H1 (cell line): ENCODE measurements at regions not wholly inside any gene's neighbourhood (a gene's known extent, or its start where the extent isn't known, plus 50 kb on each side); places are given as distances from the start of the nearest gene placed in this dataset.

Experiments
- CTCF ChIA-PET: fragments of 300-600 bp; sonication (Branson Sonifier 250); formaldehyde crosslinking; loops from one replicate; lab custom pipeline; 2021; ENCODE audit not compliant: partially characterized antibody; lab: Charles Lee
- POLR2A ChIA-PET: fragments of 300-600 bp; sonication (Branson Sonifier 250); formaldehyde crosslinking; loops from one replicate; lab custom pipeline; 2021; ENCODE audit warnings: inconsistent platforms; ENCODE audit not compliant: partially characterized antibody; lab: Charles Lee
- DNase-seq, 2 experiments: peaks; one replicate each; pipeline versions ENCODE4 v3.0.0 to v3.0.0-alpha.2; 2010 to 2022; ENCODE audit warnings: low spot score in 2 of 2, low read depth in 1 of 2, mixed read lengths in 1 of 2
- FAIRE-seq: peaks from 2 replicates; lab custom pipeline; 2011; peaks lifted over from hg19 to GRCh38; lab: Jason Lieb, UNC
- H2AFZ ChIP-seq: 2 replicates; pipeline ENCODE4 v1.8.1; 2012; ENCODE audit warnings: low read length, inconsistent platforms
- H2AK5ac ChIP-seq: 2 replicates; pipeline ENCODE4 v1.6.1; 2013; ENCODE audit warnings: low read depth, low read length
- H2BK120ac ChIP-seq: replicated peaks from 2 replicates; pipeline ENCODE3; 2013; ENCODE audit warnings: low read depth, low read length, inconsistent platforms
- H2BK12ac ChIP-seq: 2 replicates; pipeline ENCODE4 v1.6.1; 2013; ENCODE audit warnings: low read depth, low read length
- H2BK15ac ChIP-seq: 2 replicates; pipeline ENCODE4 v1.6.1; 2013; ENCODE audit warnings: low read length
- H2BK20ac ChIP-seq: 2 replicates; pipeline ENCODE4 v1.6.1; 2013; ENCODE audit warnings: low read length
- H2BK5ac ChIP-seq: 2 replicates; pipeline ENCODE4 v1.6.1; 2013; ENCODE audit warnings: low read depth, low read length
- H3K14ac ChIP-seq: 2 replicates; pipeline ENCODE4 v1.6.1; 2013; ENCODE audit warnings: inconsistent platforms; ENCODE audit not compliant: insufficient read length
- H3K18ac ChIP-seq: 2 replicates; pipeline ENCODE4 v1.6.1; 2013; ENCODE audit warnings: low read length; ENCODE audit errors: extremely low read depth
- H3K23ac ChIP-seq: 2 replicates; pipeline ENCODE4 v1.6.1; 2013; ENCODE audit warnings: inconsistent platforms; ENCODE audit not compliant: insufficient read length
- H3K23me2 ChIP-seq: 2 replicates; pipeline ENCODE4 v1.6.1; 2013; ENCODE audit warnings: low read depth, low read length
- H3K27ac ChIP-seq: 2 replicates; pipeline ENCODE4 v1.6.1; 2011; ENCODE audit warnings: low read depth, low read length, inconsistent platforms
- H3K27me3 ChIP-seq, 4 experiments: replicated peaks in 1 of 4; 1 replicate in 1 of 4; 2 replicates in 3 of 4; pipeline versions ENCODE4 v1.6.1 to v1.8.1; 2011 to 2013; ENCODE audit warnings: low read length in 3 of 4, mild to moderate bottlenecking in 3 of 4, inconsistent platforms in 2 of 4, mixed read lengths in 2 of 4, moderate library complexity in 1 of 4; ENCODE audit not compliant: control insufficient read depth in 3 of 4, insufficient read depth in 3 of 4; ENCODE audit errors: extremely low read depth in 1 of 4
- H3K36me3 ChIP-seq, 4 experiments: 2 replicates each; pipeline versions ENCODE4 v1.6.1 to v1.8.1; 2011 to 2013; ENCODE audit warnings: mild to moderate bottlenecking in 4 of 4, low read length in 3 of 4, moderate library complexity in 2 of 4, control low read depth in 1 of 4, inconsistent platforms in 1 of 4; ENCODE audit not compliant: insufficient read depth in 4 of 4, control insufficient read depth in 2 of 4
- H3K4ac ChIP-seq: replicated peaks from 2 replicates; pipeline ENCODE3; 2013; ENCODE audit warnings: low read length, low read depth, mixed read lengths, inconsistent platforms; ENCODE audit not compliant: insufficient read length
- H3K4me1 ChIP-seq, 4 experiments: replicated peaks in 1 of 4; 1 replicate in 1 of 4; 2 replicates in 3 of 4; pipeline versions ENCODE4 v1.6.1 to v1.8.1; 2011 to 2013; ENCODE audit warnings: low read length in 3 of 4, inconsistent platforms in 2 of 4, mixed read lengths in 1 of 4; ENCODE audit not compliant: insufficient read depth in 4 of 4, control insufficient read depth in 3 of 4
- H3K4me2 ChIP-seq, 2 experiments: 2 replicates each; pipeline versions ENCODE4 v1.6.1 to v1.8.1; 2011 to 2013; ENCODE audit warnings: low read depth in 2 of 2, low read length in 2 of 2, control low read depth in 1 of 2, inconsistent platforms in 1 of 2, mild to moderate bottlenecking in 1 of 2; ENCODE audit not compliant: insufficient read depth in 1 of 2
- H3K4me3 ChIP-seq, 4 experiments: fragments of 200-600, 300-600 bp in 1 of 4; sonication (generic), shearing (Covaris generic), sonication (Bioruptor Twin) in 1 of 4; 2 replicates each; pipeline versions ENCODE4 v1.5.1 to v1.8.1; 2011 to 2016; ENCODE audit warnings: low read length in 4 of 4, low read depth in 3 of 4, control low read depth in 2 of 4, inconsistent platforms in 2 of 4, mild to moderate bottlenecking in 2 of 4, mixed read lengths in 1 of 4, moderate library complexity in 1 of 4; ENCODE audit not compliant: insufficient read depth in 2 of 4; ENCODE audit errors: extremely low read depth in 1 of 4
- H3K56ac ChIP-seq: replicated peaks from 2 replicates; pipeline ENCODE3; 2013; ENCODE audit warnings: low read depth, mild to moderate bottlenecking, mixed read lengths, low read length, inconsistent platforms; ENCODE audit not compliant: insufficient read length
- H3K79me1 ChIP-seq: 2 replicates; pipeline ENCODE4 v1.6.1; 2013; ENCODE audit warnings: low read depth, low read length, control low read depth
- H3K79me2 ChIP-seq, 2 experiments: 2 replicates each; pipeline versions ENCODE4 v1.6.1 to v1.8.1; 2012 to 2013; ENCODE audit warnings: low read length in 2 of 2, mild to moderate bottlenecking in 2 of 2, inconsistent platforms in 1 of 2; ENCODE audit not compliant: insufficient read depth in 2 of 2, control insufficient read depth in 1 of 2
- H3K9ac ChIP-seq, 4 experiments: replicated peaks in 1 of 4; 1 replicate in 1 of 4; 2 replicates in 3 of 4; pipeline versions ENCODE4 v1.6.1 to v1.8.1; 2011 to 2013; ENCODE audit warnings: low read depth in 3 of 4, low read length in 3 of 4, control low read depth in 2 of 4, mild to moderate bottlenecking in 2 of 4, moderate library complexity in 2 of 4, inconsistent platforms in 1 of 4; ENCODE audit errors: extremely low read depth in 1 of 4
- H3K9me3 ChIP-seq, 2 experiments: 2 replicates each; pipeline versions ENCODE4 v1.6.1 to v1.8.1; 2012 to 2013; ENCODE audit warnings: mild to moderate bottlenecking in 2 of 2, moderate library complexity in 2 of 2, control low read depth in 1 of 2, inconsistent platforms in 1 of 2, low read depth in 1 of 2, low read length in 1 of 2, mixed read lengths in 1 of 2; ENCODE audit not compliant: insufficient read depth in 2 of 2
- H4K20me1 ChIP-seq, 2 experiments: replicated peaks in 1 of 2; 2 replicates each; pipeline versions ENCODE3 to v1.8.1; 2011 to 2013; ENCODE audit warnings: inconsistent platforms in 2 of 2, low read length in 2 of 2, mild to moderate bottlenecking in 1 of 2; ENCODE audit not compliant: insufficient read depth in 2 of 2, control insufficient read depth in 1 of 2
- H4K5ac ChIP-seq: 2 replicates; pipeline ENCODE4 v1.6.1; 2013; ENCODE audit warnings: low read length, low read depth, mixed read lengths, inconsistent platforms; ENCODE audit not compliant: insufficient read length
- H4K8ac ChIP-seq: 2 replicates; pipeline ENCODE4 v1.8.0; 2013; ENCODE audit warnings: mild to moderate bottlenecking, moderate library complexity, low read length, inconsistent platforms; ENCODE audit not compliant: insufficient read depth; ENCODE audit errors: extremely low read depth
- H4K91ac ChIP-seq: replicated peaks from 2 replicates; pipeline ENCODE3; 2013; ENCODE audit warnings: low read length, mixed read lengths, inconsistent platforms; ENCODE audit not compliant: insufficient read length
- CHD2 ChIP-seq: IDR thresholded peaks from 2 replicates; pipeline ENCODE4 v1.6.1; 2012; ENCODE audit warnings: low read length, improper control_type of control experiment
- HDAC6 ChIP-seq: IDR thresholded peaks from one replicate; pipeline ENCODE4 v1.7.1; 2012; ENCODE audit warnings: low read depth, mild to moderate bottlenecking, inconsistent platforms, low read length, moderate library complexity
- KDM1A ChIP-seq: fragments of 200-600, 300-600 bp; sonication (generic); IDR thresholded peaks from 2 replicates; pipeline ENCODE4 v1.7.1; 2016; ENCODE audit warnings: mild to moderate bottlenecking, low read length, borderline replicate concordance
- KDM5A ChIP-seq: fragments of 200-600 bp; IDR thresholded peaks from 2 replicates; pipeline ENCODE4 v1.7.1; 2012; ENCODE audit warnings: mild to moderate bottlenecking, low read length, inconsistent platforms, mixed read lengths
- RAD21 ChIP-seq, 2 experiments: IDR thresholded peaks in 1 of 2; conservative IDR thresholded peaks in 1 of 2; 2 replicates each; pipeline ENCODE4 v1.6.1; 2011; ENCODE audit warnings: low read depth in 2 of 2, low read length in 2 of 2, improper control_type of control experiment in 1 of 2, inconsistent platforms in 1 of 2, mild to moderate bottlenecking in 1 of 2, moderate library complexity in 1 of 2
- RFX5 ChIP-seq: IDR thresholded peaks from 2 replicates; pipeline ENCODE4 v1.6.1; 2011; ENCODE audit warnings: low read depth, low read length, improper control_type of control experiment, borderline replicate concordance
- SP1 ChIP-seq: IDR thresholded peaks from 2 replicates; pipeline ENCODE4 v1.6.1; 2011; ENCODE audit warnings: low read depth, low read length
- SUZ12 ChIP-seq: fragments of 200-600 bp; sonication (generic); IDR thresholded peaks from 2 replicates; pipeline ENCODE4 v1.6.1; 2012; ENCODE audit warnings: mild to moderate bottlenecking, inconsistent platforms, low read length, moderate library complexity, mixed read lengths
- YY1 ChIP-seq: IDR thresholded peaks from 2 replicates; pipeline ENCODE4 v1.6.1; 2011; ENCODE audit warnings: low read depth, mild to moderate bottlenecking, low read length
- ZNF274 ChIP-seq: IDR thresholded peaks from 2 replicates; pipeline ENCODE4 v1.7.0; 2012; ENCODE audit warnings: low read length, borderline replicate concordance; ENCODE audit errors: extremely low read depth
- WGBS, 2 experiments: shearing (Covaris generic) in 1 of 2; methylation state at CpG; one replicate each; pipeline versions ENCODE4 v1.1.6 to v1.1.7; 2013 to 2015; ENCODE audit warnings: low lambda C conversion rate in 2 of 2, mixed read lengths in 2 of 2, inconsistent platforms in 1 of 2, low coverage in 1 of 2, missing lambda C conversion rate in 1 of 2; ENCODE audit not compliant: insufficient replicate concordance in 2 of 2, insufficient coverage in 1 of 2, insufficient read length in 1 of 2; ENCODE audit errors: extremely low coverage in 1 of 2, missing lambda C conversion rate in 1 of 2; 5-methylcytosine and 5-hydroxymethylcytosine counted together
- TF ChIP-seq, protein P1 (sequence below), 3 experiments: IDR thresholded peaks; 1 replicate in 2 of 3; 2 replicates in 1 of 3; pipeline versions ENCODE4 v1.5.1 to v1.6.1; 2011; ENCODE audit warnings: low read length in 3 of 3, mild to moderate bottlenecking in 3 of 3, inconsistent platforms in 2 of 3, low read depth in 1 of 3, moderate library complexity in 1 of 3; ENCODE audit not compliant: insufficient read depth in 1 of 3; ENCODE audit errors: control extremely low read depth in 1 of 3

DNA sequence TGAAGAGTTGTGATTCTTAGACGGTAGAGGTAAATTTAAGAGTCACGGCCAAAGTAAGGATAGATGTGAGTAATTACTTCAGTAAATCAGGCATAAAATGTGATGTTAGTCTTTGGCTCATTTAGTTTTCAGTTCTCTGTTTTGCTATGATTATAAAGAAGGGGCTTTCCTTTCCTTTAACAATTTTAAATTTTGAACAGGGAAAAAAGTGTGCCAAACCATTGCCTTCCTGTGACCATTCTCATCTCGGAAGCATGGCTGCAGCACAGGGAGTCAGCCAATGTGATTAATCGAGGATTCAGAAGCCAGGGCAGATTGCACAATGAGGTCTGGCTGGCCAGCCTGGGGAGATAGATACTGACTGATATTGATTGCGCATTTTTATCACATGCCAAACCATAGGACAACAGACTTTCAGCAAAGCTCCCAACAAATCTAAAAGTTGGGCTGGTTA lies 480.2 kb upstream of the PRICKLE1 start:
- no peaks in the 10 kb centered on the region for H3K79me1 ChIP-seq
- no peaks in the 10 kb centered on the region for H3K23me2 ChIP-seq
- H3K79me2 ChIP-seq: no peaks in the 10 kb centered on the region
- no peak overlapping the region for H2AK5ac ChIP-seq
- H3K18ac ChIP-seq: no peak overlapping the region
- H4K8ac ChIP-seq: no peak overlapping the region
- no peak overlapping the region for H3K4me3 ChIP-seq
- no peaks in the 10 kb centered on the region for H3K9me3 ChIP-seq
- FAIRE-seq (no peak), DNase-seq (no peak)
- H3K14ac ChIP-seq: no peak overlapping the region
- H2BK5ac ChIP-seq: no peak overlapping the region
- H3K56ac ChIP-seq: no peak overlapping the region
- no peak overlapping the region for H3K27ac ChIP-seq
- H4K91ac ChIP-seq: no peak overlapping the region
- H3K27me3 ChIP-seq: no peaks in the 10 kb centered on the region
- whole genome bisulfite sequencing, 2 experiments: 93% methylated on average over 5 of the region's 5 CpGs; no CpG with 5 or more reads in 1 of the 2 experiments
- H3K23ac ChIP-seq: no peak overlapping the region
- H2BK15ac ChIP-seq: no peak overlapping the region
- no peak overlapping the region for H2AFZ ChIP-seq
- no peak overlapping the region for H2BK20ac ChIP-seq
- H3K4me1 ChIP-seq: peaks cover 0 to 3% (median 0%) of the 10 kb centered on the region in 4 experiments; a peak in 2 of 7 replicates
- no peak overlapping the region for H2BK12ac ChIP-seq
- H3K4me2 ChIP-seq: no peak overlapping the region
- H2BK120ac ChIP-seq: no peak overlapping the region
- H4K5ac ChIP-seq: no peak overlapping the region
- H4K20me1 ChIP-seq: no peaks in the 10 kb centered on the region
- no peaks in the 10 kb centered on the region for H3K36me3 ChIP-seq
- CTCF ChIA-PET: no interaction called here
- POLR2A ChIA-PET: no interaction called here
- no peak overlapping the region for H3K9ac ChIP-seq
- H3K4ac ChIP-seq: no peak overlapping the region
- TF ChIP-seq KDM5A: no peak
- no peak for TF ChIP-seq SUZ12
- no peak for TF ChIP-seq YY1
- TF ChIP-seq ZNF274: no peak
- TF ChIP-seq SP1: no peak
- TF ChIP-seq RAD21 (IDR thresholded peaks at IDR 0.05 in 1 of 2, conservative IDR thresholded peaks at IDR 0.05 in 1 of 2; ENCODE audit: low read depth in 2 of 2, low read length in 2 of 2): no peak
- TF ChIP-seq, protein P1, sequence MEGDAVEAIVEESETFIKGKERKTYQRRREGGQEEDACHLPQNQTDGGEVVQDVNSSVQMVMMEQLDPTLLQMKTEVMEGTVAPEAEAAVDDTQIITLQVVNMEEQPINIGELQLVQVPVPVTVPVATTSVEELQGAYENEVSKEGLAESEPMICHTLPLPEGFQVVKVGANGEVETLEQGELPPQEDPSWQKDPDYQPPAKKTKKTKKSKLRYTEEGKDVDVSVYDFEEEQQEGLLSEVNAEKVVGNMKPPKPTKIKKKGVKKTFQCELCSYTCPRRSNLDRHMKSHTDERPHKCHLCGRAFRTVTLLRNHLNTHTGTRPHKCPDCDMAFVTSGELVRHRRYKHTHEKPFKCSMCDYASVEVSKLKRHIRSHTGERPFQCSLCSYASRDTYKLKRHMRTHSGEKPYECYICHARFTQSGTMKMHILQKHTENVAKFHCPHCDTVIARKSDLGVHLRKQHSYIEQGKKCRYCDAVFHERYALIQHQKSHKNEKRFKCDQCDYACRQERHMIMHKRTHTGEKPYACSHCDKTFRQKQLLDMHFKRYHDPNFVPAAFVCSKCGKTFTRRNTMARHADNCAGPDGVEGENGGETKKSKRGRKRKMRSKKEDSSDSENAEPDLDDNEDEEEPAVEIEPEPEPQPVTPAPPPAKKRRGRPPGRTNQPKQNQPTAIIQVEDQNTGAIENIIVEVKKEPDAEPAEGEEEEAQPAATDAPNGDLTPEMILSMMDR (IDR thresholded peaks at IDR 0.05; ENCODE audit: control extremely low read depth in 1 of 3, insufficient read depth in 1 of 3, low read depth in 1 of 3, low read length in 3 of 3): no peak
- TF ChIP-seq RFX5: no peak
- no peak for TF ChIP-seq CHD2
- no peak for TF ChIP-seq KDM1A
- no peak for TF ChIP-seq HDAC6
